HepG2 (cell line): ENCODE measurements at regions not wholly inside any gene's neighbourhood (a gene's known extent, or its start where the extent isn't known, plus 50 kb on each side); places are given as distances from the start of the nearest gene placed in this dataset.

Experiments used
- ATF6 ChIP-seq: sonication (generic); formaldehyde crosslinking; conservative IDR thresholded peaks from 2 replicates; pipeline ENCODE4 v1.4.0; 2020; ENCODE audit warnings: missing genetic modification reagents
- DRAP1 ChIP-seq: IDR thresholded peaks from 2 replicates; pipeline ENCODE4 v1.6.1; 2016; ENCODE audit warnings: missing genetic modification reagents, missing compliant biosample characterization
- GTF2F1 ChIP-seq: fragments of 150-350 bp; IDR thresholded peaks from 2 replicates; pipeline ENCODE4 v1.6.1; 2014; ENCODE audit warnings: low read length
- HHEX ChIP-seq: IDR thresholded peaks from 2 replicates; pipeline ENCODE4 v1.6.1; 2016; ENCODE audit warnings: control low read depth
- HMGXB4 ChIP-seq, 2 experiments: sonication (generic) in 1 of 2; formaldehyde crosslinking in 1 of 2; IDR thresholded peaks; 2 replicates each; pipeline versions ENCODE4 v1.4.0 to v1.6.1; 2018 to 2020; ENCODE audit warnings: missing genetic modification reagents in 2 of 2, borderline replicate concordance in 1 of 2, low read depth in 1 of 2, mild to moderate bottlenecking in 1 of 2, missing biosample characterization in 1 of 2
- HNRNPH1 ChIP-seq: fragments of 200-400 bp; formaldehyde crosslinking; optimal IDR thresholded peaks from 2 replicates; pipeline ENCODE3; 2017; ENCODE audit warnings: mild to moderate bottlenecking, low read depth, low read length
- JUND ChIP-seq: sonication (generic); formaldehyde crosslinking; IDR thresholded peaks from 2 replicates; pipeline ENCODE4 v1.8.0; 2022; ENCODE audit warnings: mild to moderate bottlenecking, missing genetic modification reagents
- POLR2A ChIP-seq, 2 experiments: IDR thresholded peaks; 2 replicates each; pipeline ENCODE4 v1.6.1; 2011; ENCODE audit warnings: low read depth in 2 of 2, low read length in 2 of 2, mild to moderate bottlenecking in 1 of 2, moderate library complexity in 1 of 2; ENCODE audit not compliant: insufficient read depth in 1 of 2
- POLR2AphosphoS5 ChIP-seq: IDR thresholded peaks from 2 replicates; pipeline ENCODE4 v1.6.1; 2012; ENCODE audit warnings: low read depth, low read length
- RFX5 ChIP-seq: IDR thresholded peaks from 2 replicates; pipeline ENCODE4 v1.6.1; 2011; ENCODE audit warnings: low read depth, low read length, improper control_type of control experiment
- ZNF772 ChIP-seq: sonication (generic); formaldehyde crosslinking; IDR thresholded peaks from 2 replicates; pipeline ENCODE4 v1.5.0; 2020; ENCODE audit warnings: mild to moderate bottlenecking, missing genetic modification reagents
- TF ChIP-seq, protein P1 (sequence below): sonication (generic); formaldehyde crosslinking; IDR thresholded peaks from 2 replicates; pipeline ENCODE4 v1.5.0; 2020; ENCODE audit warnings: missing genetic modification reagents
- TF ChIP-seq, protein P2 (sequence below): IDR thresholded peaks from 2 replicates; pipeline ENCODE4 v1.6.1; 2012; ENCODE audit warnings: inconsistent platforms
- TF ChIP-seq, protein P3 (sequence below): sonication (generic); formaldehyde crosslinking; IDR thresholded peaks from 2 replicates; pipeline ENCODE4 v1.4.0; 2020; ENCODE audit warnings: missing genetic modification reagents

DNA sequence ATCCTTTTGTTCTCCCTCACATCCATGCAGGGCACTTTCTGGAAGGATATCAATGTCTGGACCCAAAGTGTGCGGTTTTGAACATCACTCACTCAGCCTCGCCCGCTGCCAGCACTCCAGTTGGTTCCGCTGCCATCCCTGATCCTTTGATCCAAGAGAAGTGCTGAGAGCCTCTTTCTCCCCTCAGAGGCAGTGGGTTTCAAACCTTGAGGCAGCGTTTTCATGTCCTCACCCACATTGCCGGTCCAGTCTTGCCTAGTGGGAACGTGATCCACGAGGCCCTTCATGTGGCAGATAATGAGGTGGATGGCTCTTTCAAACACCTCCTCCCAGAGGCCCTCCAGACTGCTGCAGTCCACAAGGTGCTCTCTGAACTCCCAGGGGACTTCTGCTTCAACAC, 122.2 kb downstream of the ACTL8 start:
- TF ChIP-seq JUND (no peak), ATF6 (CRISPR knock-in tag) (no peak), RFX5 (no peak), HNRNPH1 (no peak), GTF2F1 (no peak), HMGXB4 (CRISPR knock-in tag; IDR thresholded peaks at IDR 0.05; ENCODE audit: borderline replicate concordance in 1 of 2, low read depth in 1 of 2) (no peak), HHEX (no peak), ZNF772 (CRISPR knock-in tag) (no peak), DRAP1 (no peak), POLR2AphosphoS5 (no peak), POLR2A (IDR thresholded peaks at IDR 0.05; ENCODE audit: insufficient read depth in 1 of 2, low read depth in 2 of 2, low read length in 2 of 2) (no peak)
- TF ChIP-seq, protein P1, sequence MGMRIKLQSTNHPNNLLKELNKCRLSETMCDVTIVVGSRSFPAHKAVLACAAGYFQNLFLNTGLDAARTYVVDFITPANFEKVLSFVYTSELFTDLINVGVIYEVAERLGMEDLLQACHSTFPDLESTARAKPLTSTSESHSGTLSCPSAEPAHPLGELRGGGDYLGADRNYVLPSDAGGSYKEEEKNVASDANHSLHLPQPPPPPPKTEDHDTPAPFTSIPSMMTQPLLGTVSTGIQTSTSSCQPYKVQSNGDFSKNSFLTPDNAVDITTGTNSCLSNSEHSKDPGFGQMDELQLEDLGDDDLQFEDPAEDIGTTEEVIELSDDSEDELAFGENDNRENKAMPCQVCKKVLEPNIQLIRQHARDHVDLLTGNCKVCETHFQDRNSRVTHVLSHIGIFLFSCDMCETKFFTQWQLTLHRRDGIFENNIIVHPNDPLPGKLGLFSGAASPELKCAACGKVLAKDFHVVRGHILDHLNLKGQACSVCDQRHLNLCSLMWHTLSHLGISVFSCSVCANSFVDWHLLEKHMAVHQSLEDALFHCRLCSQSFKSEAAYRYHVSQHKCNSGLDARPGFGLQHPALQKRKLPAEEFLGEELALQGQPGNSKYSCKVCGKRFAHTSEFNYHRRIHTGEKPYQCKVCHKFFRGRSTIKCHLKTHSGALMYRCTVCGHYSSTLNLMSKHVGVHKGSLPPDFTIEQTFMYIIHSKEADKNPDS (CRISPR knock-in tag) = no peak
- TF ChIP-seq, protein P2, sequence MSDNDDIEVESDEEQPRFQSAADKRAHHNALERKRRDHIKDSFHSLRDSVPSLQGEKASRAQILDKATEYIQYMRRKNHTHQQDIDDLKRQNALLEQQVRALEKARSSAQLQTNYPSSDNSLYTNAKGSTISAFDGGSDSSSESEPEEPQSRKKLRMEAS = no peak
- TF ChIP-seq, protein P3, sequence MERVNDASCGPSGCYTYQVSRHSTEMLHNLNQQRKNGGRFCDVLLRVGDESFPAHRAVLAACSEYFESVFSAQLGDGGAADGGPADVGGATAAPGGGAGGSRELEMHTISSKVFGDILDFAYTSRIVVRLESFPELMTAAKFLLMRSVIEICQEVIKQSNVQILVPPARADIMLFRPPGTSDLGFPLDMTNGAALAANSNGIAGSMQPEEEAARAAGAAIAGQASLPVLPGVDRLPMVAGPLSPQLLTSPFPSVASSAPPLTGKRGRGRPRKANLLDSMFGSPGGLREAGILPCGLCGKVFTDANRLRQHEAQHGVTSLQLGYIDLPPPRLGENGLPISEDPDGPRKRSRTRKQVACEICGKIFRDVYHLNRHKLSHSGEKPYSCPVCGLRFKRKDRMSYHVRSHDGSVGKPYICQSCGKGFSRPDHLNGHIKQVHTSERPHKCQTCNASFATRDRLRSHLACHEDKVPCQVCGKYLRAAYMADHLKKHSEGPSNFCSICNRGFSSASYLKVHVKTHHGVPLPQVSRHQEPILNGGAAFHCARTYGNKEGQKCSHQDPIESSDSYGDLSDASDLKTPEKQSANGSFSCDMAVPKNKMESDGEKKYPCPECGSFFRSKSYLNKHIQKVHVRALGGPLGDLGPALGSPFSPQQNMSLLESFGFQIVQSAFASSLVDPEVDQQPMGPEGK (CRISPR knock-in tag) = no peak
